OCI-LY7 (cell line): ENCODE measurements at regions not wholly inside any gene's neighbourhood (a gene's known extent, or its start where the extent isn't known, plus 50 kb on each side); places are given as distances from the start of the nearest gene placed in this dataset.

ENCODE experiments used
- BruUV-seq: library from RNA; stranded (reverse); fragments of 400-500 nt; replicated peaks from 2 replicates; lab custom pipeline; 2021; lab: Mats Ljungman, UMichigan
- CTCF ChIA-PET: fragments of 300-600 bp; sonication (Branson Sonifier 250); formaldehyde crosslinking; loops from one replicate; lab custom pipeline; 2022; ENCODE audit warnings: antibody characterized with exemption; ENCODE audit not compliant: unreplicated experiment; lab: Charles Lee
- POLR2A ChIA-PET: fragments of 300-600 bp; sonication (Branson Sonifier 250); formaldehyde crosslinking; loops from one replicate; lab custom pipeline; 2022; ENCODE audit warnings: antibody characterized with exemption; lab: Charles Lee
- DNase-seq: peaks from one replicate; pipeline ENCODE4 v3.0.0-alpha.2; 2015; ENCODE audit warnings: low spot score
- H2AFZ ChIP-seq: fragments of 200-600 bp; sonication (generic), shearing (Covaris generic); 2 replicates; pipeline ENCODE4 v1.6.1; 2014; ENCODE audit warnings: mild to moderate bottlenecking, antibody characterized with exemption, low read length, moderate library complexity
- H3K27ac ChIP-seq: fragments of 200-600 bp; sonication (generic); 2 replicates; pipeline ENCODE4 v1.5.1; 2014; ENCODE audit warnings: mixed run types, low read depth, mild to moderate bottlenecking, moderate library complexity, low read length, inconsistent platforms; ENCODE audit not compliant: poor library complexity, severe bottlenecking
- H3K36me3 ChIP-seq: fragments of 200-600 bp; sonication (generic); 2 replicates; pipeline ENCODE4 v1.6.1; 2014; ENCODE audit warnings: mild to moderate bottlenecking, antibody characterized with exemption, low read length, moderate library complexity, mixed read lengths; ENCODE audit not compliant: insufficient read depth
- H3K4me1 ChIP-seq: fragments of 200-600 bp; sonication (generic); 2 replicates; pipeline ENCODE4 v1.5.1; 2014; ENCODE audit warnings: mild to moderate bottlenecking, low read length; ENCODE audit not compliant: insufficient read depth, poor library complexity, severe bottlenecking
- H3K4me2 ChIP-seq: fragments of 200-600 bp; sonication (generic); 2 replicates; pipeline ENCODE4 v1.6.1; 2014; ENCODE audit warnings: mild to moderate bottlenecking, low read length
- H3K4me3 ChIP-seq: fragments of 200-600 bp; sonication (generic); 2 replicates; pipeline ENCODE4 v1.5.1; 2014; ENCODE audit warnings: mild to moderate bottlenecking, low read depth, low read length; ENCODE audit not compliant: poor library complexity, severe bottlenecking
- H3K79me2 ChIP-seq: fragments of 200-600 bp; sonication (generic); 2 replicates; pipeline ENCODE4 v1.6.1; 2016; ENCODE audit warnings: low read depth, mild to moderate bottlenecking, low read length, moderate library complexity, mixed read lengths; ENCODE audit not compliant: insufficient read depth
- H3K9me2 ChIP-seq: fragments of 200-600 bp; sonication (generic); 2 replicates; pipeline ENCODE4 v1.6.1; 2016; ENCODE audit warnings: mild to moderate bottlenecking, low read length, mixed read lengths; ENCODE audit not compliant: insufficient read depth
- H3K9me3 ChIP-seq: fragments of 200-600 bp; sonication (generic); 2 replicates; pipeline ENCODE4 v1.6.1; 2014; ENCODE audit warnings: mild to moderate bottlenecking, mixed run types, low read length, mixed read lengths
- H4K20me1 ChIP-seq: fragments of 200-600 bp; sonication (generic); 2 replicates; pipeline ENCODE4 v1.6.1; 2014; ENCODE audit warnings: mild to moderate bottlenecking, antibody characterized with exemption, low read length, moderate library complexity, mixed read lengths; ENCODE audit not compliant: insufficient read depth
- CTCF ChIP-seq: fragments of 200-600 bp; sonication (generic); conservative IDR thresholded peaks from 2 replicates; pipeline ENCODE4 v1.5.1; 2014; ENCODE audit warnings: mild to moderate bottlenecking, antibody characterized with exemption, low read length, moderate library complexity, mixed read lengths
- EZH2phosphoT487 ChIP-seq: fragments of 200-600 bp; sonication (generic); IDR thresholded peaks from 2 replicates; pipeline ENCODE4 v1.6.1; 2018; ENCODE audit warnings: low read depth, borderline replicate concordance, mild to moderate bottlenecking, mixed run types, antibody characterized with exemption, low read length, moderate library complexity, mixed read lengths
- intact Hi-C: fragments of 100-400 bp; cut with micrococcal nuclease; formaldehyde crosslinking; loops from one replicate; pipeline ENCODE4 v1.10.0; 2022; ENCODE audit not compliant: unreplicated experiment

GRCh38 chr6:132868057-132868456, 53.7 kb downstream of the RPS12 start:
- Histone ChIP-seq H2AFZ (no peak overlapping the region), H3K36me3 (no peaks in the 10 kb centered on the region), H3K4me2 (no peak overlapping the region), H3K4me1 (no peaks in the 10 kb centered on the region), H3K4me3 (no peak overlapping the region), H3K79me2 (no peaks in the 10 kb centered on the region), H3K9me3 (no peaks in the 10 kb centered on the region), H3K27ac (no peak overlapping the region), H3K9me2 (no peaks in the 10 kb centered on the region), H4K20me1 (no peaks in the 10 kb centered on the region)
- CTCF ChIA-PET, result no interaction called here
- DNase-seq, result no peak
- TF ChIP-seq CTCF, result no peak
- TF ChIP-seq EZH2phosphoT487, result no peak
- no TSS peak for BruUV-seq
- intact Hi-C loops, result no loop called here
- POLR2A ChIA-PET, result interaction anchor here (0.6 kb wide), 2 partner anchors 24 to 574 kb away, joined by 3 read pairs; no protein-coding TSS in a partner anchor

- intact Hi-C loops, result no loop called here
- POLR2A ChIA-PET, result no interaction called here
- Histone ChIP-seq H3K4me2 (no peak overlapping the region), H3K9me3 (0 out of 2 replicates have a peak, but pooled peaks cover 6% of the 10 kb centered on the region), H3K79me2 (no peaks in the 10 kb centered on the region), H4K20me1 (no peaks in the 10 kb centered on the region), H3K27ac (no peak overlapping the region), H3K36me3 (no peaks in the 10 kb centered on the region), H3K4me3 (no peak overlapping the region), H3K9me2 (no peaks in the 10 kb centered on the region), H3K4me1 (no peaks in the 10 kb centered on the region), H2AFZ (no peak overlapping the region)
- BruUV-seq, result no TSS peak
- CTCF ChIA-PET, result no interaction called here
- no peak for DNase-seq
- TF ChIP-seq EZH2phosphoT487, result no peak
- TF ChIP-seq CTCF, result no peak
These were observed 58.6 kb downstream of the RPS12 start for GRCh38 chr6:132872923-132873322.

- no peak overlapping the region for H2AFZ ChIP-seq
- no peaks in the 10 kb centered on the region for H3K9me2 ChIP-seq
- intact Hi-C loops, result no loop called here
- CTCF ChIA-PET, result no interaction called here
- H3K4me1 ChIP-seq, result no peaks in the 10 kb centered on the region
- no peak for DNase-seq
- H3K36me3 ChIP-seq, result no peaks in the 10 kb centered on the region
- no TSS peak for BruUV-seq
- no peak overlapping the region for H3K4me2 ChIP-seq
- no peak overlapping the region for H3K4me3 ChIP-seq
- H3K27ac ChIP-seq, result no peak overlapping the region
- no peak for TF ChIP-seq EZH2phosphoT487
- no peak for TF ChIP-seq CTCF
- H4K20me1 ChIP-seq, result no peaks in the 10 kb centered on the region
- no peaks in the 10 kb centered on the region for H3K79me2 ChIP-seq
- POLR2A ChIA-PET, result interaction anchor here (0.8 kb wide), 1 partner anchor 23 kb away, joined by 4 read pairs; no protein-coding TSS in a partner anchor
- 0 out of 2 replicates have a peak, but pooled peaks cover 6% of the 10 kb centered on the region for H3K9me3 ChIP-seq
These were observed 62.6 kb downstream of the RPS12 start for GRCh38 chr6:132877003-132877402.
